LNCaP clone FGC (cell line): ENCODE measurements at regions not wholly inside any gene's neighbourhood (a gene's known extent, or its start where the extent isn't known, plus 50 kb on each side); places are given as distances from the start of the nearest gene placed in this dataset.

Source experiments
- DNase-seq: peaks from one replicate; pipeline ENCODE4 v3.0.0-alpha.2; 2011; ENCODE audit warnings: low read depth
- H3K4me3 ChIP-seq: 2 replicates; pipeline ENCODE4 v1.5.1; 2011; ENCODE audit warnings: mild to moderate bottlenecking, low read depth, low read length, control low read depth
- CTCF ChIP-seq: IDR thresholded peaks from 2 replicates; pipeline ENCODE4 v1.5.1; 2012; ENCODE audit warnings: mild to moderate bottlenecking; ENCODE audit not compliant: control insufficient read depth, insufficient read depth; ENCODE audit errors: extremely low read depth

DNA sequence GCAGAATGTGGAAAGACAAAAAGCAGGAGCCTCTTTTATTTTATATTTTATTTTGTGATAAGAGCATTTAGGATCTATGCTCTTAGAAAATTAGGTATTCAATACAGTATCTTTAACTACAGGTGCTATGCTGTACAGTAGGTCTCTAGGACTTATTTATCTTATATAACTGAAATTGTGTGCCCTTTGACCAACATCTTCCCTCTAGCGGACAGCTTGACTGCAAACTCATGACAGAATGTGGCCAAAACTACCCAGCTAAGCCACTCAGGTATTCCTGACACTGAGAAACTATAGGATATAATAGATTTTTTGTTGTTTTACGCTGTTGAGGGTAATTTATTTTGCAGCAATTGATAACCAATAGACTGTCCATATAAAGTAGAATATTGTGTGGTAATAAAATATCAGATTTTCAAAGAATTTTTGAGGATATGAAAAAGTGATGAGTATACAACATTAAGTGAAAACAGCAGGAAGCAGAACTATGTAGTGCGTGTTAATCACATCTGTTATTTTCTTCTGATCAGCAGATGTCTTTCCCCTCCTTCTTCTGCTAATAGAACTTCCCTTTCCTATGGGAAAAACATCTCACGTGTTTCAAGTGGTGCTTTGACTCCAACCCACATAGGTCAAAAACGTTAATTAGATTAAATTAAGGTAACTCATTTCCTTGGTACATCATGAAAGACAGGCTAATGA is 69.9 kb upstream of the SELENOP start:
- DNase-seq: no peak
- no peak for TF ChIP-seq CTCF
- no peak overlapping the region for H3K4me3 ChIP-seq

GRCh38 chr5:42880496-42881150 is 68.9 kb upstream of the SELENOP start:
- DNase-seq: no peak
- TF ChIP-seq CTCF: no peak
- H3K4me3 ChIP-seq: no peak overlapping the region

DNA sequence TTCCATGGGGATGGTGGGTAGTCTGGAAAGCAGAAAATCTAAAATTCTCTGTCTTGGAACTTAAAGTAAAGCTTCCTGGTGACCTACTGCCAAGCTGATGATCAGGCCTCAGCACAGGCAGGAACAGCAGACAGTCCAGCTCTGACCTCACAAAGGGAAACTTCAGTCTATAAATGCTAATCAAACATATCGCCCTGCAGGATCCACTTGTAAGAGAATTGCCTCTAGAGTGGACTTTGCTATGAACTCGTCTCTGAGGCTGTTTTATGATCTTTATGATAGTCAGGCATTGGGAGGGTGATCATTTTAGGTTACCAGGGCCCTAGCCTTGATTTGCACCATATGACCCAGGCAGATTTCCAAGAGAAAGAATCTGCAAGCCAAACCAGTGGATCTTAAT is 67.6 kb upstream of the SELENOP start:
- TF ChIP-seq CTCF: no peak
- DNase-seq: no peak
- H3K4me3 ChIP-seq: no peak overlapping the region

DNA sequence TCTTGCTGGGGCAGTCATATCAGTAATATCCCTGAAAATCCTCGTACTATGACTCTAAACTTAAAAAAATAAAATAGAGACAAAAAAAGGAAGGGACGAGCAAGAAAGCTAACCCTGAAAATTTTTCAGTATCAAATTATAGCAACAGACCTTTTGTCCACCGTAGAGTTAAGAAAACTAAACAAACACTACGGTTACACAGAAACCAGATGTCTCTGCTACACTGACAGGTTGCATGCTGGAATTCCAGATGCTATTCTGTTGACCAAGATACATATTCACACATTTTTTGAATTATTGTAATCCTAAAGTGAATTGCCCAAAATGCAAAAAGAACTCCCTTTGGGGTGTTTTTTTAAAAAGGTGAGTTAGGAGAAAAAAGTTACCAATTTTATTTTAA is 66.9 kb upstream of the SELENOP start:
- DNase-seq: no peak
- no peak for TF ChIP-seq CTCF
- H3K4me3 ChIP-seq: no peak overlapping the region

DNA sequence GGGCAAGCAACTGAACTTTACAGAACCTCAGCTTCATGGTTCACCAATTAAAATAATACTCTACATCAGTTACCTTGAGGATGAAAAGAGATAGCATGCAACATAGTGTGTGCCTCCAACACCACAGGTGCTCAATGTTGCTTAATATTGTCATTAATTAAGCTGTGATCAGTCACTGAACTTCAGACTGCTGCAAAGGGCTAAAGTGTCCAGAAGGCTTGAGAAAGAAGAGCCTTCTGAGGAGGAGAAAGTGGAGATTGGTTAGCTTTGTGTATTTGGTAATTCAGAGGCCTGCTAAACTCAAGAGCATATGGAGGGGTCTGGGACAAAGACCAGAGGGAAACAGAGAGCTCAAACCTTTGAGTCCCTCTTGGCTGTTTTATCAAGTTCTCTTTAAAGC is 66.3 kb upstream of the SELENOP start:
- DNase-seq: no peak
- TF ChIP-seq CTCF: no peak

DNA sequence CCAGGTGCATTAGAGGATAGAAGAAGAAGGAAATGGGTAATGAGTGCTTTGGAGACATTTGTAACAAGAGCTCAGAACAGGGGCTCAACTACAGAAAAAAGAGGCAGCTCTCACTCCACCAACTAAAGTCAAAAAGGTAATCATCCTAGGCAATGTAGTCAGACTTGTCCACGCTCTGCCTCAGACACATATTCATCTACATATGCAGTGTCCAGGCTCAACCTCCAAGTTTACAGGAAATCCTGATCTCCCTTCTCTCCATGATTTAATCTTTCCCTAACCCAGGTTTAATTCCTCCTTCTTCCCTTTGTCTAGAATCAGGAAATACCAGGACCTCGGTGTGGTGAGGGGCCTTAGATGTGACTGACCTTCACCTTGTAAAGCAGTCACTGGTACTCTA is 65.7 kb upstream of the SELENOP start:
- no peak for TF ChIP-seq CTCF
- DNase-seq: no peak
- no peak overlapping the region for H3K4me3 ChIP-seq

More for the DNA sequence above, 66.3 kb upstream of the SELENOP start:
- H3K4me3 ChIP-seq: no peak overlapping the region

GRCh38 chr5:42876375-42876844 is 64.7 kb upstream of the SELENOP start:
- DNase-seq: no peak
- no peak overlapping the region for H3K4me3 ChIP-seq
- no peak for TF ChIP-seq CTCF
